GM21360 (cell line): ENCODE measurements at regions not wholly inside any gene's neighbourhood (a gene's known extent, or its start where the extent isn't known, plus 50 kb on each side); places are given as distances from the start of the nearest gene placed in this dataset.
A peak's percentile ranks its signal among the peaks of the same experiment; 100 is the strongest.

Experiments
- ATAC-seq: cut with Tn5 transposase; IDR thresholded peaks from one replicate; pipeline ENCODE4 v1.9.1; 2021; ENCODE audit warnings: mild to moderate bottlenecking, moderate library complexity; ENCODE audit not compliant: unreplicated experiment

DNA sequence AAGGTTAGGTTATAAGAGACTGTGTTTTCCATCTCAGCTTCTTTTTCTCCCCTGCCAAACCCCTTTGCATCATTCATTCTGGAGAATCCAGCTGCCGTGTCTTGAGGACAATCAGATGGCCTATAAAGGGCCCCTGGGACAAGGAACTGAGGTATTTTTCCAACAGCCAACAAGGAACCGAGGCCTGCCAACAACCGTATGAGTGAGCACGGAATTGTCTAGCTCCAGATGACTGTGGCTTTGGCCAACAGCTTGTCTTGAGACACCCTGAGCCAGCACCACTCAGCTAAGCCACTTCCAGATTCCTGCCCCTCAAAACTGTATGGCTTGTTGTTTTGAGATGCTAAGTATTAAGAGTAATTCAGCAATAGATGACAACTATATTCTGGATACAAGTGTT, 433.7 kb upstream of the HSF2 start:
- ATAC-seq = no peak

DNA sequence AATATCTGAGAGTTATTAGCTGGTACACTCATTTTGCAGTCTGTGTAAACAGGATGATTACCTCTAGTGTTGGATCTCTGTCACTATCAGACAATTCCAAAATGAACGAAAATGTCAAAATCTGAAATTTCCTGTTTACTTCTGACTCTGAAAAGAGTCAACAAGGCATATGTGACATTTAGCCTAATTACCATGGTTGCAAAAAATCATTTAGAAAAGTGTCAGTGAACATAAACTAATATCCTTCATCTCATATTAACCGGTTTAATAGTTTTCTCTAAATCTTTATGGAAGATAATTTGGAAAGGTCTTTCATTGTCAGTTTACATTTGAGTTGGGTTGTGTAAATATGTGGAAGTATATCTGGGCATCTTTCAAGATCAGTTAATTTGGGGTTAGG, 431.8 kb upstream of the HSF2 start:
- ATAC-seq = no peak

DNA sequence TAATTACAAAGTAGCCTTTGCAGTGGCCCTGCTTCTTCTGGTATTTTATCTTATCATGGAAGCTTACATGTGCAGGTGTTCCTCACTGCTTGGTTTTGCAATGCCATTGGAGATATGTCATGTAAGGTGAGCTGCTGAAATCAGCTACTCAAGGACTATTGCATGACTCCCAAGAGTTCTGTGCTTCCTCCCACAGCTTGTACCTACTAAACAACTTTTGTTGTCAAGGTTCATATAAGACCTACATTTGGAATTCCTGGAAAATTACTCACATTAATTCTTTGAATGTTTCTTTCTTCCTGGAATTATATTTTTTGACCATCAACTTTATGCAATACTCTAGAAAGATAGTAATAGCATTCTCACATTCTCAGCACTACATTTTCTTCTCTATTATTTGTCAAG, 427.5 kb upstream of the HSF2 start:
- no peak for ATAC-seq

DNA sequence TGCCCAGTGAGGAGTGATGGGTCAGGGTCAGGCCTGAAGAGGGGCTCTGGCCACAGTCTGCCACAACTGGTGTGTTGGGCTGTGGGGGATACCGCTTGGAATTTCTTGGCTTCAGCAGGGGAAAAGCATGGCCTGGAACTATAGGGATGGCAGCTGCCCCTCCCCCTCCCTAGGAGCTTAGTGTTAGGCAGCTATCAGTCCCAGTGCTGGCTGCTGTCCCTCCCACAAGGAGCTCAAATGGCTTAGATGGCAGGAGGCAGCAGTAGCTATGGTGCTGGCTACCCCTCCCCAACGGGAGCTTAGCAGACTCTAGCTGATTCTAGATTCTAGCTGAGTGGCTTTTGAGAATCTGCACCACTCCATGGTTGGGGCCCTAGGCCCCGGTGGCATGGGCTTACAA, 414.5 kb upstream of the HSF2 start:
- no peak for ATAC-seq

DNA sequence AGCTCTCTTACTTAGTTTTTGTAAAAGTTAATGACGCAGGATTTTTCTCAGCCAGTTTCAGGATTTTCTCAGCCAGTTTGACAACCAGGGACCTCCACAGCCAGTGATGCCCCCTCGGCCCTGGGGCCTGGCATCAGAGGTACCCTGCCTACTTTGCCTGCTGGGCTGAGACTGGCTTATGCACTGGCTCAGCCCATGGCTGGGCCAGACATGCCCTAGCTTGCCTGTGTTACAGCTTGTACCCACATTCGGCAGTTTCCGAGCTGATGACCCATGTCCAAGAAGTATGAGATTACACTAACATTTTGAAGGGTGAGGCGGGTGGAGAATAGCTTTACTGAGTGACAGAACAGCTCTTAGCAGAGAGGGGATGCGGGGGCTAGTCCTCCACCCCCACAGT, 406.1 kb upstream of the HSF2 start:
- no peak for ATAC-seq

DNA sequence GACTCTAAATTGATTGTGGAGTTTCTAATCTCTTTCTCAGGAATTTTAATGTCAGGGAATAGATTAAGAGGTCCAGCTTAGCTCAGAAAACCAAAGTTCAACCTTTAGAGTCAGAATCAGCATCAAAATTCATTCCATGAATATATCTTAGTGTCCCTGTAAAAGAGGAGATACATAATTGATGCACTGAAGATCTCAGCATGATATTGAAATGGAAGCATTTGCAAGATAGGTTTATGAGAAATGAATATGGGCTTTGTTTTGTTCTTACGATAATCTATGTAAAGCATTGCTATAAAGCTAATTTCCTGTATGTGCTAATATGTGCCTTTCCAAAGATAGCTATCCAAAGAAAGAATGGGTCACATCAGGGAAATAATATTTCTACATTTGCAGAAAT, 404.5 kb upstream of the HSF2 start:
- no peak for ATAC-seq

DNA sequence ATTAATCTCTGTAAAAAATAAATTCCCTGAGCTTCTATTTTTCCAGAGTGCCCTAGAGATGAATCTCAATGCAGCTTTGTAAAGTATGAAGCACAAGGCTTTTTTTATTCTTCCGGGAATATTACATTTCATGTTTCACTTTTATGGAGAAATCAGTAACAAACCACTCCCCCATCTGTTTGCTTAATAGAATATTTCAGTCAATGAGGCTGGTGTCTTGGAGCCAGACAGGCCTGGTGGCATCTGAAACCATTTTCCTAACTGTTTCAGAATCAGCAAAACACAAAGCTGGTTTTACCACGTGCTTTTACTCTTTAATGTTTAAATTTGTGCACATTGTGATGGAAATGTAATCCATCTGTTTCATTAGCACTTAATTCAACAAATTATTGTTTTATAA, 400.8 kb upstream of the HSF2 start:
- no peak for ATAC-seq

DNA sequence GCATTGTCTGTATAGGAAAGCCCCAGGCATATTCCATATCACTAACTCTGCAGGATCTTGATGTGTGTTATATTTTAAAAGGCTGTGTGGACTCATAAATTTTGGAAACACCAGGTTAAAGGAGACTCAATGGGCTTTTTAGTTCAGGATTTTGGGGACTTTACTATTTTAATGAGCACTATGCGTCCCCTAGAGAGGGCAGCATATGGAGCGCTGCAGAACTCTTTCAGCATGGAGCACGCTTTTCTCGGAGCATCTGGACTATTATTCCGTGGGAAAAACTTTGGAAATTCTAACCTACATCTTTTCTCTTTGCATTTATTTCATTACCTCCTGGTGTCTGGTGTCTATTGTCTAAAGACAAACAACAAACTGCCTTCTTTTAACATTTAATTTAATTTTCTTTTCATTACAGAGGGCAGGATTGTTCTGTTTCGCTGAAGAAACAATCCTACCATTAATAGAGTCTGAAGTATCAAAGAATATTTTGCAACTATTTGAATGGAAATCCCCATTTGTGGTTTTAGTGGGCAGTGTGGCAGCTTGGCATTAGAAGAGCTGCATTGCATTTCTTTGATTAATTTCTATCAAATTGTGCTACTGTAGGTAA, 399.9 kb upstream of the HSF2 start:
- ATAC-seq = no peak

DNA sequence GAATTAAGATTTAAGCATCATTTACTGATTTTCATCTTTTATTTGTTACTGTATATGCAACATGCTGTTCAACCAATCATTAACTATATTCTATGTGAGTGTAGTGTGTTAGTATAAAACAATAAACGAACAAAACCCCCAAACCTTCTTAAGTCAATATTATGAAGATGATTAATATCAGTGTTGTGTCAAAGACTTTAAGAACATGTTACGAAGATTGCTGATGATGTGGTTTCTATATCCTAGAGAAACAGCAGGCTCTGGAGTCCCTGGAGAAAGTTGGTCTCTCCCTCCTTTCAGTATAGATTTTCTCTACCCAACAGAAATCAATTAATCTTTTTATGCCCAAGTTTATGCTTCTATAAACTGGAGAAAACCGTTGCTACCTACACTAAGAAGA, 393.8 kb upstream of the HSF2 start:
- no peak for ATAC-seq

DNA sequence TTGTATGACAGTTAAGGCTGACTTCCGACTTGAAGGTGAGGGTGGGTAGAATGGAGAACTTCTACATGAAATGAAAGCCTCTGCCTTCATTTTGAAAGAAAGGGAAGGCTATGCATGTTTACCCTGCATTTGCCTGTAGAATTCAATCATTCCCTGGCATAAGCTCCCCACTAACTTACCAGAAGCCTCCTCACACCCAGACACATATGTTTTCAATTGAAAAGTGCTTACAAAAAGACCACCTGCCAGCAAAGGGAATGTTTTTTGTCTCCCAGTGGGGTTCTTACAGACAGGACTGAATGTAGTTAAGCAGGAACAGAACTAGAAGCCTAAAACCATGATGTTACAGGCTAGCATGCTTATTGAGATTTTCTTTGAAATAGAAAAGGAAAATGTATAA, 392.1 kb upstream of the HSF2 start:
- ATAC-seq = no peak

DNA sequence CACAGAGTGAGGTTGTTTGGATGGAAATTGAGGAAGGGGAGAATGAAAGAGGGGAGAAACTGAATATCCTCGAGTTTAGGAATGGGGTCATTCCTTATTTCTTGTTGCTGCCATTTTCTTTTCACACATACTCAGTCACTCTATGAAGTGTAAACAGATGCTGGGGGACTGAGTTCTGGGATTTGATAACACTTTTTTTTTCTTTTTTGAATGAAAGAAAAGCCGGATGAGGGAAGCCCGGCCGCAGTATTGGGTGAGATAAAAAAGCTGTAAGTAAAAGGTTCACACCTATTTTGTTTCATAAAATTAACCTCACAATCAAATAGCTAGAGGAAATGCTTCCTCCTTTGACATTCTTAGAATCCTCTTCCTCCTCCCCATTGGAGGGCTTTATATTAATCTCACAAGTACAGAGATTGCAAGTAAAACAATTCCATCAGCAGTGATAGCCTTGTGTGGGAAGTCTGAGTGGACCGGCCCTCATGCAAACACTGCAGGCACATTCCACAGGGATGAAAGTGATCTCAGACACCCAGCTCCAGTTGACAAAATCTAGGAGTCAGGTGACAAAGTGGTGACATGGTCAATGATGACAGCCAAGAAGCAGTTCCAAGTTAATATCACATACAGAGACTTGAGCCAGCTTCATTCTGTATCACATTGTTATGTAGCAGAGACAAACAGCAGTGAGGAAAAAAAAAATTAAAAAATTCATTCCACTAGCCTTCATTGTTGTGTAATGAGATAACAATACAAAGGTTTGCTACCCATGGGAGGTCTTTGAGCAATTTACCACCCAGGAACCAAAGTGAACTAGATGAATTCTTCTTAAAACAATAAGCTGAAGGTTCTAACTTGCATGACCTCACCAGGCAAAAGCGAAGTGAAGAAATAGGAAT, 391.1 kb upstream of the HSF2 start:
- ATAC-seq = no peak

DNA sequence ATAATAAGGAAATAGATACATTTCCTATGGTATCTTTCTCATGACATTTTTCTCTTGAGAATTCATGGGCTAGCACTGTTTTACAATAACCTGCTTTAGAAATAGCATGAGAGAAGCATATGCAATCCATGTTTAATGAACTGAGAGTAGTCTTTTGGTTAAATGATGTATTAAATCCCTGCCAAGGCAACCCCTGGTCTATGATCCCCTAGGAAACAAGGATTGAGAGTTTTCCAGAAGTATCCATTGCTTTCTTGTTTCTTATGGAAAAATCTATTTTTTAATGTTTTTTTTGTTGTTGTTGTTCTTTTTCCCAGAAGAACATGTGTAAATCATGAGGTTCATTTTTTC, 390.5 kb upstream of the HSF2 start:
- no peak for ATAC-seq

DNA sequence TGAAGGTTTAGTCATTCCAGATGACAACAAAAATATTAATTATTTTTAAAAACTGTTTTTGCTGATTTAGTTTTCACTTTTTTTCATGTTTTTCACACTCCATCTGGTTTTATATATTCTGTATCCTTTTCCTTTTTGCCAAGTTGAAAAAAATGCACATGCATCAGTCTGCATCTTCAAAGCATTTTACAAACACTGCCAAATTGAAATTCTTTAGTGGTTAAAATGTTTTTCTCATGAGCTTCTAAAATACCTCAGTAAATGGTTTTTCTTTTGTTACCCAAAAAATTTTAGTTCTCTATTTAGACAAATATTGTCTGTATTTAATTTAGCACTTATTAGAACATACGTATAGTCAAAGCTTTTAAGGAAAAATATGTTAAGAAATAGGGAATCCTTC, 386.9 kb upstream of the HSF2 start:
- ATAC-seq = no peak

DNA sequence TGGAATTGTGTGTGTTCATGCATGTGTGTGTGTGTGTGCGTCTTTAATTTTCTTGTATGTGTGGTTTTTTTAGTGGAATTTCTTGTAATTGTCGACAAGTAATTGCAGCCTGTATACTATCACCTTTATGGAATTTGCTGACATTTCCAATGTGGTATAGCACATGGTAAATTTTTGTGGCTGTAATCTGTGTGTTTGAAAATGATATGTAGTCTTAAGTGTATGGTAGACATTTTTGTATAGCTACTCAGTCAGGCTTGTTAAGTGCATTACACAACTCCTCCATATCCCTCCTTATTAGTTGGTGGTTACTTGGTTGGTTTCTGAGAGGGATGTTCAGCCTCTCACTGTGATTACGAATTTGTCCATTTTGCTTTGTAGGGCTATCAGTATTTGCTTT, 384.5 kb upstream of the HSF2 start:
- ATAC-seq = no peak

DNA sequence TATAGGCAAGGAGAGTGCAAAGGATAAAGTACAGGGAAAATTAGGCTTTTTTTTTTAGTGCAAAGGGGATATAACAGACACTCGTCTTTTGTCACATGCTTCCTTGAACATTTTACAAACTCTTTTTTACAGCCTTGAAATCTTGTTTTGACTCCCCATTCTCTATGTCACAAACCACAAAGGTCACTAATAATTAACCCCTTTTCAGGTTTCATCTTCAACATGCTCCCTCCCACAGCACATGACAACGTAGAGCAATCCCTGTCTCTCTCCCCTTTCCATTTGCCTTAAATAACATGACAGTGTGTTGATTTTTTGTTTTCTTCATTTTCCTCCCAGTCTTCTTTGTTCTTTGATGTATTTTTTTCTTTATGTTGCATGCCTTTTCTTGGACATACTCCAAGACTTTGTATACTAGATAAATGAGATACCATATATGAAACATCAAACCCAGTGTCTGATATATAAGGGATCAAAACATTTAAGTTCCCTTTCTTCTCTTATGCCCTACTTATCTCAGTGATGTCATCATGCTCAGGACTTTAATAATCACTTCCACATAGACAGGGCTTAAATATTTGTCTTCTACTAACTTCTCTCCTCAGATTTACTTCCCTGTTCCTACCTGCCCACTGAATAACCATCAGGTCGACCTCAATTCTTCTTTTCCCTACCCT, 378.7 kb upstream of the HSF2 start:
- ATAC-seq = no peak

DNA sequence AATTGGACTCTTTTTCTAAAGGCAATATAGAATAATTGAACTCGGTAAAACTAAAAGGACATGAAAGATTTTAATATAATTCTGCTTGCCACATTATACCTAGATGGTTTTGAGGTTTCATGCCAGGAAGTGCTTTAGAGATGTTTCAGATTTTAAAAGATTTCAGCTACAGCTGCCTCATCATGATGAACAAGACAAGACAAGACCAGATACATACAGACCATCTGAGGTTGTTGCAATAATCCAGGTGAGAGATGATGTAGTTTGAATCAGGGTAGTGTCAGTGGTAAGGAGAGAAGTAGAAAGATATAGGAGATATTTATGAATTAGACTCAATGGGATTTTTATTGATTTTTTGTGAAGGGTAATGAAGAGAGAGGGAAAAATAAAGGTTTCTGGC, 374.3 kb upstream of the HSF2 start:
- no peak for ATAC-seq

DNA sequence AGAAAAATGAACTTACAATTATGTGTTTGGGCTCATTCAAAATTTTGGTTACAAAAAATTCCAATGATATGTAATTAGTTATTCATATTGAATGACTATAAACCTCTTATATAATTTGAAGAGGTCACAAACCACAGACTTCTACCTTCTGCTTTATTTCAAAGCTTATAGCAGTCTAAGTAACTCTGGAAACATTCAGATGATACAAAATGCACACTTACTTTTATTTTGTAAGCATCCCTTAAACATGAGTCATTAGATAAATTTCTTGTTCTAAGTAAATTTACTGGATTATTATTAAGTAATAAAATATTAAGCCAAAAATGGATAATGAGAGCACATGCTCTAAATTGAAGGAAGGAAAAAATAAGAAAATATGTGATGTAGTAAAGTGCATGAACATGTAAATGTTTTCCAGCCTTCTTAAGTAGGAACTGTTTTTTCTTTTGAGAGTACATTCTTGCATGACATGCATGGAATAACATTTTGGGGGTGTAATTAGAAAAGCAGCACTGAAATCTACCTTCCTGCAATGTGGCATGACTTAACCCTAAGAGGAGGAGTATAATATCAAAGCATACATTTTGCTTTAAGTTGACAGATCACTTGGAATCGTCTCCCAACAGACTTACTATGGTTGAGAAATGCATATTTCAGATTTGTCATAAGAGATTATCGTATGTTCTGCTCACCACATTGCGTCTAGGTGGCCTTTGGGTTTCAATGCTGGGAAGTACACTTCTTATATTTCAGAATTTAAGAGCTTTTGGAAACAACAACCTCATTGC, 372.7 kb upstream of the HSF2 start:
- no peak for ATAC-seq

DNA sequence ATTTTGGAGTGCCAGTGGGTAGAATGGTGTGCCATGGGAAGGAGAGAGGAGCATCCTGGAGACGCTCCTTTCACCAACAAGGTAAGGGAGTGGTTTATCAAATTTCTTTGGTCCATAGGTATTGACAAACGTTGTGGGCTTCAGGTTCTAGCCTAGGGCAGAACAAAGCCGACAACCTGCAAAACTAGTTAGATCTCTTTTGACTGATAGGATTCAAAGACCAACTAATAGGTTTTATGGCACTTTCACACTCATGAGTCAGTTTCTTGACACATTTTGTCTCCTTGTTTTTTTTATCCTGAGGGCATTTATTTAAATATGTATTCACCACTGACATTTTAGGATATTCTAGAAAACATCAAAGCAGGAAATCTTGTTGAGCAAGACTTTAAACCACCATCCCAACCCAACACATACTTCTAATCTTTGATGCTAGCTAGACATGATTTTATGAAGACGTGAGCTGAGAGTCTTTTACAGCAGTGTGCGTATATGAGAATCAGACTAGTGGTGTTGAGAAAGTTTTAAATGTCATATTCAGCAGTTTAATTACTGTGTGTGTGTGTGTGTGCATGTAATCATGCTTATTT, 370.4 kb upstream of the HSF2 start:
- ATAC-seq = no peak

DNA sequence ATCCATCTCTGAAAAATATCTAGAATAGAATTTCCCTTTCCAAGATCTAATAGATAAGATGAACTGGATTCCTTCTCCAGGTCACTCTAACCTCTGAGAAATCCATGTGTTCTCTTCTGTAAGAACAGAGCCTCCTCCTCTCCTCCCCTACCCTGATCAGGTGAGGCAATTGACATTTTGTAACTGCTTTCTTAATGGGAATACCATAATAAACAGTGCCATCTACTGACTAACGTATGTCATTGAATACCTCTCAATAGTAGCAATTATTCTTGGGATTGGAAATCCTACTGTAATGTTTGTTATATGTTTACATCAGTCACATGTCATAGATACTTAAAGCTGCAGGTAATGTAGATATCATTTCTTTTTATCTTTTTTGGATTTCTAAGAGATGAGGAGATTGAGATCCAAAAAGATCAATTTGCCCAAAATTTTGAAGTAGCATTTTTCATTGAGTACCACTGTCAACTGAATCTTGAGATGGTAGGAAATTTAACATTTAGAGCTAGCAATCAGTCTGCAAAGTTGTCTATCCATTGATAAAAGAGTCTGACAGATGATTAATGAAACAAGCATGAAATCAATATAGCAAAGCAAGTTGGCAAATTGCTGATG, 365.8 kb upstream of the HSF2 start:
- peak; percentile 97 for ATAC-seq

DNA sequence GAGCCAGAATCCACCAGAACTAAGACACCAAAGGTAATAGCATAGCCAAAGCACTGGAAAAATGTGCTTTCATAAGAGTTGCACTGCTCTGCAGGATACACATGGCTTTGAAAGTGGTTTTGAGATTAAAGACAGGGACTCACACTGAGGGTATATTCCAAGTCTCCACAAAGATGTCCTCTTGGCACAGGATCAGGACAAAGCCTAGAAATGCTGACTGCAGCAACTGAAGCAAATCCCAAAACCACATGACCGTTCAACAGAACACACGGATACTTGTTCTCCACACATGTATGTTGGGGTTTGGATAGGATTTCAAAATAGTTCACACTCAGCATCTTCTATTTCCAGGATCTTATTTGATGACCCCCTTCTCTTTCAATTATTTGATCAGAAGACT, 364.3 kb upstream of the HSF2 start:
- ATAC-seq = no peak

DNA sequence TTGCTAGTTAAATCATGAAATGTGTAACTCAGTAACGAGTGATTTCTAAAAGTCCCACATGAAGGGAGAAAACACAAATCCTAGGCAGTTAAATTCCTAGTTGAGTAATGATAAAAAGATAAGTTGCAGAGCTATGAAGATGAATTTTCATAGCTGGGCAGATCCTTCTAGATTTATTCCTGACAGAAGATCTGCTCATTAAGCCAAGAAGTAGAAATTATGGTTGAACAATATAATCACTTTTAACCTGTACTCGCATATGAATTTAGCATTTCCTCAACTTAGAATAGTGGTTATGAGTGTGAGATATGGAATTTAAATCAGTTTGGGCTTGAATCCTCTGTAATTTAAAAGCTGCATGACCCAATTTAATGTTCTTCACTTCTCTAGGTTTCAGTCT, 359.2 kb upstream of the HSF2 start:
- ATAC-seq = no peak
